ENCODE measurements at regions not wholly inside any gene's neighbourhood (a gene's known extent, or its start where the extent isn't known, plus 50 kb on each side); places are given as distances from the start of the nearest gene placed in this dataset.

DNA sequence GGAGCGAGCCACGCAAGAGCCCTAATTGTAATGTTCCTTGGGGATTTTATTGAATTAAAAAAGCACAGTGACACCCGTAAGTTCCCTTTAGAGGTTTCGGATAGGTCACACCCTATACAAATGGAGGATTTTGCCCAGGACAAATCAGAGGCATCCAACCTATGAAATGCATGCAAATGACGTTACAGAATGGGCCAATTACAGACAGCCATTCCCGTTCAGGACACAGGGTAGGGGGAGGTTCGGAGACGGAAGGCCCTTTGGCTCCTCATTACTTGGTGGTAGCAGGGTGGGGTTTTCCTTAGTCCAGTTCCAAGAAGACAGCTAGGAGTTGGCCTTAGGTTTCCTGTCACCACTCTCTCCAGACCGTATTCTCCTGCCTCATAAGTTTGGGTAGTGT is 754.1 kb downstream of the IPMK start:
- Histone ChIP-seq H3K4me1 (ENCODE audit: control insufficient read depth, insufficient read depth, low read length) (no peaks in the 10 kb centered on the region), H3K27me3 (ENCODE audit: control insufficient read depth, insufficient read depth, low read length) (no peaks in the 10 kb centered on the region), H3K27ac (ENCODE audit: low read length) (no peak overlapping the region), H3K4me3 (ENCODE audit: low read depth in 2 of 2, low read length in 2 of 2) (no peak overlapping the region), H3K36me3 (ENCODE audit: control insufficient read depth, insufficient read depth, low read length) (no peaks in the 10 kb centered on the region), H3K9me3 (ENCODE audit: control insufficient read depth, insufficient read depth, low read depth, low read length) (no peaks in the 10 kb centered on the region; the same call in 1 of the 2 replicates)
- BruUV-seq (replicated peaks) = no TSS peak
- ChIA-PET CTCF (interaction anchor here (0.6 kb wide), 1 partner anchor 296 kb away, joined by 3 read pairs; no protein-coding TSS in a partner anchor), POLR2A (no interaction called here)
- in situ Hi-C loops (cut with HindIII; ENCODE audit: low pct_unique_long_range_greater_than_20kb, low sequenced_read_pairs) = no loop called here
- ATAC-seq = no peak
- intact Hi-C loops (cut with micrococcal nuclease; ENCODE audit: unreplicated experiment) = no loop called here
- TF ChIP-seq TCF7L2 (IDR thresholded peaks at IDR 0.05; ENCODE audit: low read depth, low read length) (no peak), SIN3A (IDR thresholded peaks at IDR 0.05; ENCODE audit: borderline replicate concordance, insufficient read depth, low read depth, low read length) (no peak), CTCF (IDR thresholded peaks at IDR 0.05) (no peak), POLR2AphosphoS5 (IDR thresholded peaks at IDR 0.05; ENCODE audit: low read depth, low read length) (no peak)
- TF ChIP-seq, protein P1, sequence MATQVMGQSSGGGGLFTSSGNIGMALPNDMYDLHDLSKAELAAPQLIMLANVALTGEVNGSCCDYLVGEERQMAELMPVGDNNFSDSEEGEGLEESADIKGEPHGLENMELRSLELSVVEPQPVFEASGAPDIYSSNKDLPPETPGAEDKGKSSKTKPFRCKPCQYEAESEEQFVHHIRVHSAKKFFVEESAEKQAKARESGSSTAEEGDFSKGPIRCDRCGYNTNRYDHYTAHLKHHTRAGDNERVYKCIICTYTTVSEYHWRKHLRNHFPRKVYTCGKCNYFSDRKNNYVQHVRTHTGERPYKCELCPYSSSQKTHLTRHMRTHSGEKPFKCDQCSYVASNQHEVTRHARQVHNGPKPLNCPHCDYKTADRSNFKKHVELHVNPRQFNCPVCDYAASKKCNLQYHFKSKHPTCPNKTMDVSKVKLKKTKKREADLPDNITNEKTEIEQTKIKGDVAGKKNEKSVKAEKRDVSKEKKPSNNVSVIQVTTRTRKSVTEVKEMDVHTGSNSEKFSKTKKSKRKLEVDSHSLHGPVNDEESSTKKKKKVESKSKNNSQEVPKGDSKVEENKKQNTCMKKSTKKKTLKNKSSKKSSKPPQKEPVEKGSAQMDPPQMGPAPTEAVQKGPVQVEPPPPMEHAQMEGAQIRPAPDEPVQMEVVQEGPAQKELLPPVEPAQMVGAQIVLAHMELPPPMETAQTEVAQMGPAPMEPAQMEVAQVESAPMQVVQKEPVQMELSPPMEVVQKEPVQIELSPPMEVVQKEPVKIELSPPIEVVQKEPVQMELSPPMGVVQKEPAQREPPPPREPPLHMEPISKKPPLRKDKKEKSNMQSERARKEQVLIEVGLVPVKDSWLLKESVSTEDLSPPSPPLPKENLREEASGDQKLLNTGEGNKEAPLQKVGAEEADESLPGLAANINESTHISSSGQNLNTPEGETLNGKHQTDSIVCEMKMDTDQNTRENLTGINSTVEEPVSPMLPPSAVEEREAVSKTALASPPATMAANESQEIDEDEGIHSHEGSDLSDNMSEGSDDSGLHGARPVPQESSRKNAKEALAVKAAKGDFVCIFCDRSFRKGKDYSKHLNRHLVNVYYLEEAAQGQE (IDR thresholded peaks at IDR 0.05; ENCODE audit: insufficient read depth in 1 of 2, low read depth in 2 of 2, low read length in 1 of 2) = no peak
- no peak for DNase-seq (ENCODE audit: low read depth, low spot score)

- no peaks in the 10 kb centered on the region for H3K4me1 ChIP-seq (ENCODE audit: control insufficient read depth, insufficient read depth, low read length)
- no peaks in the 10 kb centered on the region for H3K36me3 ChIP-seq (ENCODE audit: control insufficient read depth, insufficient read depth, low read length)
- no peak for DNase-seq (ENCODE audit: low read depth, low spot score)
- H3K9me3 ChIP-seq (ENCODE audit: control insufficient read depth, insufficient read depth, low read depth, low read length) = no peaks in the 10 kb centered on the region
- ChIA-PET CTCF (interaction anchor here (0.6 kb wide), 1 partner anchor 154 kb away, joined by 4 read pairs; no protein-coding TSS in a partner anchor), POLR2A (no interaction called here)
- H3K27ac ChIP-seq (ENCODE audit: low read length) = no peak overlapping the region
- in situ Hi-C loops (cut with HindIII; ENCODE audit: low pct_unique_long_range_greater_than_20kb, low sequenced_read_pairs) = no loop called here
- H3K4me3 ChIP-seq (ENCODE audit: low read depth in 2 of 2, low read length in 2 of 2) = no peak overlapping the region
- BruUV-seq (replicated peaks) = no TSS peak
- intact Hi-C loops (cut with micrococcal nuclease; ENCODE audit: unreplicated experiment) = no loop called here
- H3K27me3 ChIP-seq (ENCODE audit: control insufficient read depth, insufficient read depth, low read length) = no peaks in the 10 kb centered on the region
- no peak for TF ChIP-seq CTCF (IDR thresholded peaks at IDR 0.05)
- no peak for TF ChIP-seq SIN3A (IDR thresholded peaks at IDR 0.05; ENCODE audit: borderline replicate concordance, insufficient read depth, low read depth, low read length)
- ATAC-seq = no peak
Measured at GRCh38 chr10:57507788-57508187, 759.9 kb downstream of the IPMK start.

Data from Panc1 (cell line).